K562 (cell line): ENCODE measurements at regions not wholly inside any gene's neighbourhood (a gene's known extent, or its start where the extent isn't known, plus 50 kb on each side); places are given as distances from the start of the nearest gene placed in this dataset.

ENCODE experiments used
- ATAC-seq: fragments of 200-7000 bp; cut with Tn5 transposase; 3 replicates; pipeline ENCODE4 v1.9.1; 2020; ENCODE audit warnings: moderate library complexity
- BruUV-seq: library from RNA; stranded (reverse); fragments of 400-500 nt; replicated peaks from 2 replicates; lab custom pipeline; 2021; lab: Mats Ljungman, UMichigan
- CTCF ChIA-PET: fragments of 300-600 bp; formaldehyde crosslinking; extraction: SDS; loops from one replicate; lab custom pipeline; 2021; ENCODE audit warnings: low intra/inter-chr PET ratio; lab: Yijun Ruan, JAX
- POLR2A ChIA-PET: fragments of 300-600, 350-650 bp; sonication (Branson Sonifier 250); formaldehyde crosslinking; extraction: SDS; loops from one replicate; lab custom pipeline; 2021; ENCODE audit warnings: antibody characterized with exemption, inconsistent platforms; lab: Yijun Ruan, JAX
- DNase-seq, 4 experiments: peaks; one replicate each; pipeline versions ENCODE4 v3.0.0 to v3.0.0-alpha.2; 2011 to 2018; ENCODE audit warnings: low spot score in 3 of 4, mixed read lengths in 3 of 4; ENCODE audit errors: extremely low read depth in 1 of 4
- FAIRE-seq: peaks from 2 replicates; lab custom pipeline; 2011; peaks lifted over from hg19 to GRCh38; lab: Jason Lieb, UNC
- H2AFZ ChIP-seq: 2 replicates; pipeline ENCODE4 v1.6.0; 2011; ENCODE audit warnings: low read depth, low read length, control low read depth, inconsistent platforms
- H3K27ac ChIP-seq: fragments of 200-600 bp; 3 replicates; pipeline ENCODE4 v1.8.0; 2011; ENCODE audit warnings: low read depth, mild to moderate bottlenecking, control low read depth, inconsistent platforms, low read length, moderate library complexity, mixed read lengths; ENCODE audit errors: extremely low read depth
- H3K27me3 ChIP-seq, 2 experiments: fragments of 300-600 bp in 1 of 2; 2 replicates in 1 of 2; 3 replicates in 1 of 2; pipeline versions ENCODE4 v1.6.0 to v1.8.0; 2011; ENCODE audit warnings: inconsistent platforms in 2 of 2, low read length in 2 of 2, mild to moderate bottlenecking in 1 of 2, mixed read lengths in 1 of 2, moderate library complexity in 1 of 2; ENCODE audit not compliant: control insufficient read depth in 2 of 2, insufficient read depth in 2 of 2
- H3K36me3 ChIP-seq: fragments of 300-600 bp; 3 replicates; pipeline ENCODE4 v1.8.0; 2011; ENCODE audit warnings: mild to moderate bottlenecking, low read length, inconsistent platforms; ENCODE audit not compliant: control insufficient read depth, insufficient read depth
- H3K4me1 ChIP-seq, 2 experiments: fragments of 200-600 bp in 1 of 2; replicated peaks in 1 of 2; 2 replicates in 1 of 2; 3 replicates in 1 of 2; pipeline versions ENCODE4 v1.5.1 to v1.8.0; 2011; ENCODE audit warnings: inconsistent platforms in 2 of 2, low read length in 2 of 2, mild to moderate bottlenecking in 1 of 2, mixed read lengths in 1 of 2, moderate library complexity in 1 of 2; ENCODE audit not compliant: control insufficient read depth in 2 of 2, insufficient read depth in 2 of 2
- H3K4me2 ChIP-seq: 2 replicates; pipeline ENCODE4 v1.6.1; 2011; ENCODE audit warnings: low read length, control low read depth, inconsistent platforms, mixed read lengths; ENCODE audit not compliant: insufficient read depth
- H3K4me3 ChIP-seq: fragments of 200-600 bp; sonication (generic), shearing (Covaris generic); 2 replicates; pipeline ENCODE4 v1.5.1; 2016; ENCODE audit warnings: control low read depth, inconsistent platforms
- H3K79me2 ChIP-seq: fragments of 200-600 bp; 3 replicates; pipeline ENCODE4 v1.8.0; 2011; ENCODE audit warnings: low read length, inconsistent platforms; ENCODE audit not compliant: control insufficient read depth, insufficient read depth
- H3K9ac ChIP-seq, 2 experiments: 2 replicates each; pipeline versions ENCODE4 v1.6.0 to v1.6.1; 2011; ENCODE audit warnings: low read depth in 2 of 2, low read length in 2 of 2, control low read depth in 1 of 2, inconsistent platforms in 1 of 2, mild to moderate bottlenecking in 1 of 2, mixed read lengths in 1 of 2; ENCODE audit not compliant: insufficient read depth in 1 of 2
- H3K9me1 ChIP-seq: one replicate; pipeline ENCODE4 v1.6.0; 2011; ENCODE audit warnings: inconsistent platforms, mild to moderate bottlenecking, low read length, moderate library complexity; ENCODE audit not compliant: control insufficient read depth, insufficient read depth
- H3K9me3 ChIP-seq: replicated peaks from 2 replicates; pipeline ENCODE4 v1.5.1; 2011; ENCODE audit warnings: low read depth, low read length, inconsistent platforms; ENCODE audit not compliant: control insufficient read depth, insufficient read depth
- H4K20me1 ChIP-seq: replicated peaks from 2 replicates; pipeline ENCODE4 v1.6.1; 2011; ENCODE audit warnings: low read length, inconsistent platforms, mixed read lengths; ENCODE audit not compliant: control insufficient read depth, insufficient read depth
- ARHGAP35 ChIP-seq: fragments of 450-650 bp; IDR thresholded peaks from 2 replicates; pipeline ENCODE4 v1.6.1; 2018; ENCODE audit not compliant: partially characterized antibody
- BCL6 ChIP-seq: fragments of 250-450 bp; sonication (Bioruptor Pico); IDR thresholded peaks from 2 replicates; pipeline ENCODE4 v1.4.0; 2020
- BCOR ChIP-seq: fragments of 450-650 bp; IDR thresholded peaks from 2 replicates; pipeline ENCODE4 v1.6.1; 2016
- C11orf30 ChIP-seq: fragments of 450-650 bp; IDR thresholded peaks from 2 replicates; pipeline ENCODE4 v1.6.1; 2016; ENCODE audit warnings: low read depth, mild to moderate bottlenecking
- EZH2 ChIP-seq: IDR thresholded peaks from 2 replicates; pipeline ENCODE4 v1.6.1; 2012; ENCODE audit warnings: low read depth, mild to moderate bottlenecking, inconsistent platforms, low read length, borderline replicate concordance
- FOXA1 ChIP-seq: fragments of 450-650 bp; IDR thresholded peaks from 2 replicates; pipeline ENCODE4 v1.6.1; 2016; ENCODE audit warnings: mild to moderate bottlenecking, borderline replicate concordance
- MAFF ChIP-seq: IDR thresholded peaks from 2 replicates; pipeline ENCODE4 v1.6.1; 2012; ENCODE audit warnings: low read length, improper control_type of control experiment
- MAFG ChIP-seq: fragments of 450-650 bp; conservative IDR thresholded peaks from 2 replicates; pipeline ENCODE4 v1.6.1; 2016; ENCODE audit warnings: missing genetic modification characterization, missing compliant biosample characterization
- MAFK ChIP-seq: IDR thresholded peaks from 2 replicates; pipeline ENCODE4 v1.6.1; 2011; ENCODE audit warnings: low read length, improper control_type of control experiment
- POU5F1 ChIP-seq: fragments of 150-350 bp; IDR thresholded peaks from 2 replicates; pipeline ENCODE4 v1.6.1; 2014; ENCODE audit warnings: borderline replicate concordance, low read length, low read depth, mild to moderate bottlenecking; ENCODE audit not compliant: partially characterized antibody
- SPI1 ChIP-seq: IDR thresholded peaks from 2 replicates; pipeline ENCODE4 v1.6.1; 2011; ENCODE audit warnings: low read depth, low read length, control low read depth, borderline replicate concordance
- SREBF2 ChIP-seq: sonication (generic); formaldehyde crosslinking; IDR thresholded peaks from 2 replicates; pipeline ENCODE4 v1.4.0; 2020; ENCODE audit warnings: mild to moderate bottlenecking, missing genetic modification reagents
- STAT5B ChIP-seq: fragments of 250-450 bp; sonication (Bioruptor Pico); IDR thresholded peaks from 2 replicates; pipeline ENCODE4 v1.8.0; 2021; ENCODE audit warnings: mild to moderate bottlenecking, inconsistent platforms
- TEAD2 ChIP-seq: fragments of 450-650 bp; IDR thresholded peaks from 2 replicates; pipeline ENCODE4 v1.6.1; 2016; ENCODE audit warnings: missing genetic modification characterization, control low read depth, missing compliant biosample characterization
- TFAM ChIP-seq: fragments of 250-450 bp; sonication (Bioruptor Pico); conservative IDR thresholded peaks from 2 replicates; pipeline ENCODE4 v1.5.0; 2021; ENCODE audit warnings: mild to moderate bottlenecking, moderate library complexity
- ZC3H8 ChIP-seq: fragments of 450-650 bp; IDR thresholded peaks from 2 replicates; pipeline ENCODE4 v1.6.1; 2017
- ZNF121 ChIP-seq: sonication (generic); formaldehyde crosslinking; conservative IDR thresholded peaks from 2 replicates; pipeline ENCODE4 v1.8.0; 2022; ENCODE audit warnings: missing genetic modification reagents
- ZNF140 ChIP-seq: fragments of 250-450 bp; sonication (Bioruptor Pico); IDR thresholded peaks from 2 replicates; pipeline ENCODE4 v1.8.0; 2021; ENCODE audit warnings: moderate library complexity, mild to moderate bottlenecking, inconsistent platforms
- ZNF316 ChIP-seq: fragments of 450-650 bp; IDR thresholded peaks from 2 replicates; pipeline ENCODE4 v1.6.1; 2016
- ZNF584 ChIP-seq: fragments of 200-800 bp; sonication (Bioruptor generic); IDR thresholded peaks from 2 replicates; pipeline ENCODE4 v1.6.1; 2016; ENCODE audit warnings: low read depth, mild to moderate bottlenecking, missing genetic modification characterization, missing compliant biosample characterization
- ZNF655 ChIP-seq: fragments of 250-450 bp; sonication (Bioruptor Pico); IDR thresholded peaks from 2 replicates; pipeline ENCODE4 v1.5.0; 2021
- ZNF77 ChIP-seq: fragments of 250-450 bp; sonication (Bioruptor Pico); IDR thresholded peaks from 2 replicates; pipeline ENCODE4 v1.5.0; 2020
- whole genome bisulfite sequencing: fragments of 100-300 bp; shearing (Covaris generic); methylation state at CpG from one replicate; pipeline ENCODE4 v1.1.6; 2016; ENCODE audit warnings: low coverage, mixed read lengths; ENCODE audit not compliant: insufficient coverage; ENCODE audit errors: missing lambda C conversion rate; 5-methylcytosine and 5-hydroxymethylcytosine counted together
- in situ Hi-C: fragments of 300-500 bp; cut with MboI; formaldehyde crosslinking; loops from 4 replicates; pipeline ENCODE4 v1.15.0; 2018; ENCODE audit warnings: inconsistent platforms, mixed read lengths
- intact Hi-C: fragments of 100-400 bp; cut with micrococcal nuclease; formaldehyde crosslinking; loops from 2 replicates; pipeline ENCODE4 v1.14.2; 2022

- Histone ChIP-seq H2AFZ (no peak overlapping the region), H3K4me2 (no peak overlapping the region), H3K9me1 (no peaks in the 10 kb centered on the region), H3K9ac (no peak overlapping the region), H3K4me3 (no peak overlapping the region), H4K20me1 (no peaks in the 10 kb centered on the region), H3K27me3 (no peaks in the 10 kb centered on the region), H3K4me1 (no peaks in the 10 kb centered on the region), H3K27ac (no peak overlapping the region), H3K9me3 (no peaks in the 10 kb centered on the region), H3K36me3 (no peaks in the 10 kb centered on the region), H3K79me2 (no peaks in the 10 kb centered on the region)
- CTCF ChIA-PET: no interaction called here
- no TSS peak for BruUV-seq
- POLR2A ChIA-PET: no interaction called here
- peak; percentile 39; the same call in 1 of the 2 replicates for TF ChIP-seq C11orf30
- peak; percentile 71 for TF ChIP-seq MAFK
- peak; percentile 72 for TF ChIP-seq ZNF316
- TF ChIP-seq MAFG: peak; percentile 50
- no peak for TF ChIP-seq SPI1
- no peak for TF ChIP-seq ZNF655 (CRISPR knock-in tag)
- TF ChIP-seq MAFF: peak; percentile 69
- in situ Hi-C loops: no loop called here
- intact Hi-C loops: no loop called here
- FAIRE-seq: no peak
- no peak for DNase-seq
- 4% methylated on average over 4 of the region's 4 CpGs for WGBS
- no peak for ATAC-seq
Observed at GRCh38 chr2:53167227-53167626, 600.4 kb upstream of the CHAC2 start.

- ATAC-seq: no peak
- H3K4me2 ChIP-seq: no peak overlapping the region
- no TSS peak for BruUV-seq
Observed at GRCh38 chr2:53150146-53150545, 617.5 kb upstream of the CHAC2 start.

More at GRCh38 chr2:53150146-53150545, 617.5 kb upstream of the CHAC2 start:
- intact Hi-C loops (no loop called here), in situ Hi-C loops (no loop called here)
- no peak for TF ChIP-seq ZC3H8
- no peak for TF ChIP-seq ZNF121 (CRISPR knock-in tag)
- TF ChIP-seq STAT5B (CRISPR knock-in tag): no peak
- TF ChIP-seq ZNF77: no peak
- TF ChIP-seq ZNF584: no peak
- TF ChIP-seq BCOR: no peak
- no peak for TF ChIP-seq BCL6 (CRISPR knock-in tag)
- TF ChIP-seq EZH2: no peak
- no peak for TF ChIP-seq ZNF140
- no peak for TF ChIP-seq ARHGAP35
- TF ChIP-seq TFAM (CRISPR knock-in tag): no peak
- no peak for TF ChIP-seq FOXA1
- TF ChIP-seq TEAD2 (tag): no peak
- TF ChIP-seq SREBF2 (CRISPR knock-in tag): no peak
- no peak for TF ChIP-seq POU5F1
- Histone ChIP-seq H3K4me3 (no peak overlapping the region), H4K20me1 (no peaks in the 10 kb centered on the region), H3K4me1 (no peaks in the 10 kb centered on the region), H3K27me3 (no peaks in the 10 kb centered on the region), H3K27ac (no peak overlapping the region), H3K79me2 (no peaks in the 10 kb centered on the region), H3K9me1 (no peaks in the 10 kb centered on the region), H3K9ac (no peak overlapping the region), H2AFZ (no peak overlapping the region), H3K36me3 (no peaks in the 10 kb centered on the region), H3K9me3 (no peaks in the 10 kb centered on the region)
- no peak for FAIRE-seq
- ChIA-PET POLR2A (no interaction called here), CTCF (no interaction called here)
- DNase-seq: no peak
